ENCODE measurements at regions not wholly inside any gene's neighbourhood (a gene's known extent, or its start where the extent isn't known, plus 50 kb on each side); places are given as distances from the start of the nearest gene placed in this dataset.

GRCh38 chr1:230572121-230573105 lies 69.9 kb upstream of the COG2 start:
- no peaks in the 10 kb centered on the region for H3K36me3 ChIP-seq (ENCODE audit: control insufficient read depth, insufficient read depth, low read length)
- H3K4me3 ChIP-seq (replicated peaks; ENCODE audit: low read depth, low read length) = no peak overlapping the region
- TF ChIP-seq CTCF (IDR thresholded peaks at IDR 0.05; ENCODE audit: insufficient read depth, low read length, poor library complexity, severe bottlenecking) = no peak
- no peak for DNase-seq (ENCODE audit: extremely low read depth, insufficient read length)
- no peaks in the 10 kb centered on the region for H3K27me3 ChIP-seq (replicated peaks; ENCODE audit: control insufficient read depth, insufficient read depth, low read length)

GRCh38 chr1:230570724-230571360 lies 71.4 kb upstream of the COG2 start:
- no peak for TF ChIP-seq CTCF (IDR thresholded peaks at IDR 0.05; ENCODE audit: insufficient read depth, low read length, poor library complexity, severe bottlenecking)
- Histone ChIP-seq H3K4me3 (replicated peaks; ENCODE audit: low read depth, low read length) (no peak overlapping the region), H3K27me3 (replicated peaks; ENCODE audit: control insufficient read depth, insufficient read depth, low read length) (no peaks in the 10 kb centered on the region), H3K36me3 (ENCODE audit: control insufficient read depth, insufficient read depth, low read length) (no peaks in the 10 kb centered on the region)
- DNase-seq (ENCODE audit: extremely low read depth, insufficient read length) = no peak

GRCh38 chr1:230569201-230569600 lies 73.1 kb upstream of the COG2 start:
- Histone ChIP-seq H3K4me3 (replicated peaks; ENCODE audit: low read depth, low read length) (no peak overlapping the region), H3K36me3 (ENCODE audit: control insufficient read depth, insufficient read depth, low read length) (no peaks in the 10 kb centered on the region), H3K27me3 (replicated peaks; ENCODE audit: control insufficient read depth, insufficient read depth, low read length) (no peaks in the 10 kb centered on the region)
- no peak for TF ChIP-seq CTCF (IDR thresholded peaks at IDR 0.05; ENCODE audit: insufficient read depth, low read length, poor library complexity, severe bottlenecking)
- DNase-seq (ENCODE audit: extremely low read depth, insufficient read length) = no peak

- no peak overlapping the region for H3K4me3 ChIP-seq (replicated peaks; ENCODE audit: low read depth, low read length)
- no peak for DNase-seq (ENCODE audit: extremely low read depth, insufficient read length)
- no peaks in the 10 kb centered on the region for H3K27me3 ChIP-seq (replicated peaks; ENCODE audit: control insufficient read depth, insufficient read depth, low read length)
- TF ChIP-seq CTCF (IDR thresholded peaks at IDR 0.05; ENCODE audit: insufficient read depth, low read length, poor library complexity, severe bottlenecking) = no peak
- no peaks in the 10 kb centered on the region for H3K36me3 ChIP-seq (ENCODE audit: control insufficient read depth, insufficient read depth, low read length)
Measured at GRCh38 chr1:230568676-230569075, 73.6 kb upstream of the COG2 start.

- H3K4me3 ChIP-seq (replicated peaks; ENCODE audit: low read depth, low read length) = no peak overlapping the region
- DNase-seq (ENCODE audit: extremely low read depth, insufficient read length) = peak; percentile 13
- H3K36me3 ChIP-seq (ENCODE audit: control insufficient read depth, insufficient read depth, low read length) = no peaks in the 10 kb centered on the region
- peak; percentile 43 for TF ChIP-seq CTCF (IDR thresholded peaks at IDR 0.05; ENCODE audit: insufficient read depth, low read length, poor library complexity, severe bottlenecking)
- H3K27me3 ChIP-seq (replicated peaks; ENCODE audit: control insufficient read depth, insufficient read depth, low read length) = no peaks in the 10 kb centered on the region; the same call in 1 of the 2 replicates
Measured at GRCh38 chr1:230568008-230568407, 74.3 kb upstream of the COG2 start.
